ENCODE measurements at regions not wholly inside any gene's neighbourhood (a gene's known extent, or its start where the extent isn't known, plus 50 kb on each side); places are given as distances from the start of the nearest gene placed in this dataset.

GRCh38 chr6:159110748-159111147, 58.5 kb upstream of the FNDC1 start:
- no peak for DNase-seq (ENCODE audit: low read depth)
- no peak overlapping the region for H3K4me3 ChIP-seq (ENCODE audit: low read depth, low read length)
- TF ChIP-seq CTCF (IDR thresholded peaks at IDR 0.05; ENCODE audit: insufficient read depth, low read depth, low read length, missing control alignments): no peak

GRCh38 chr6:159110013-159110412, 59.2 kb upstream of the FNDC1 start:
- TF ChIP-seq CTCF (IDR thresholded peaks at IDR 0.05; ENCODE audit: insufficient read depth, low read depth, low read length, missing control alignments): peak; percentile 81
- no peak overlapping the region for H3K4me3 ChIP-seq (ENCODE audit: low read depth, low read length)
- peak; percentile 67 for DNase-seq (ENCODE audit: low read depth)

GRCh38 chr6:159109391-159109790, 59.8 kb upstream of the FNDC1 start:
- no peak for DNase-seq (ENCODE audit: low read depth)
- TF ChIP-seq CTCF (IDR thresholded peaks at IDR 0.05; ENCODE audit: insufficient read depth, low read depth, low read length, missing control alignments): no peak

GRCh38 chr6:159108426-159108985, 60.7 kb upstream of the FNDC1 start:
- H3K4me3 ChIP-seq (ENCODE audit: low read depth, low read length): no peak overlapping the region
- no peak for TF ChIP-seq CTCF (IDR thresholded peaks at IDR 0.05; ENCODE audit: insufficient read depth, low read depth, low read length, missing control alignments)
- no peak for DNase-seq (ENCODE audit: low read depth)

More at GRCh38 chr6:159109391-159109790, 59.8 kb upstream of the FNDC1 start:
- H3K4me3 ChIP-seq (ENCODE audit: low read depth, low read length): no peak overlapping the region

- no peak for TF ChIP-seq CTCF (IDR thresholded peaks at IDR 0.05; ENCODE audit: insufficient read depth, low read depth, low read length, missing control alignments)
- peak overlapping the region; percentile 48 for H3K4me3 ChIP-seq (ENCODE audit: low read depth, low read length)
- peak; percentile 73 for DNase-seq (ENCODE audit: low read depth)
Measured at GRCh38 chr6:159107451-159108260, 61.5 kb upstream of the FNDC1 start.

GRCh38 chr6:159106627-159107241, 61.9 kb upstream of the TAGAP start:
- no peak for TF ChIP-seq CTCF (IDR thresholded peaks at IDR 0.05; ENCODE audit: insufficient read depth, low read depth, low read length, missing control alignments)
- H3K4me3 ChIP-seq (ENCODE audit: low read depth, low read length): peak overlapping the region; percentile 48
- peak; percentile 95 for DNase-seq (ENCODE audit: low read depth)
